Endodermal cell (in vitro differentiated cells): ENCODE measurements at regions not wholly inside any gene's neighbourhood (a gene's known extent, or its start where the extent isn't known, plus 50 kb on each side); places are given as distances from the start of the nearest gene placed in this dataset.

Source experiments
- DNase-seq: peaks from one replicate; pipeline ENCODE4 v3.0.0-alpha.2; 2017
- H3K27ac ChIP-seq: 2 replicates; pipeline ENCODE4 v1.5.1; 2013; ENCODE audit warnings: mild to moderate bottlenecking, low read depth, low read length, moderate library complexity
- H3K27me3 ChIP-seq: 2 replicates; pipeline ENCODE4 v1.6.1; 2013; ENCODE audit warnings: mild to moderate bottlenecking, low read length, moderate library complexity; ENCODE audit not compliant: insufficient read depth, control insufficient read depth, poor library complexity, severe bottlenecking
- H3K36me3 ChIP-seq: 2 replicates; pipeline ENCODE4 v1.7.0; 2013; ENCODE audit warnings: mild to moderate bottlenecking, low read length, moderate library complexity; ENCODE audit not compliant: control insufficient read depth, insufficient read depth
- H3K4me1 ChIP-seq: one replicate; pipeline ENCODE4 v1.7.0; 2013; ENCODE audit warnings: low read length; ENCODE audit not compliant: control insufficient read depth, insufficient read depth
- H3K4me3 ChIP-seq: 2 replicates; pipeline ENCODE4 v1.5.1; 2013; ENCODE audit warnings: mild to moderate bottlenecking, low read length, moderate library complexity
- H3K9ac ChIP-seq: 2 replicates; pipeline ENCODE4 v1.6.1; 2013; ENCODE audit warnings: mild to moderate bottlenecking, low read length, moderate library complexity; ENCODE audit not compliant: poor library complexity, severe bottlenecking; ENCODE audit errors: extremely low read depth
- H3K9me3 ChIP-seq: 2 replicates; pipeline ENCODE4 v1.6.1; 2013; ENCODE audit warnings: mild to moderate bottlenecking, low read length, moderate library complexity; ENCODE audit not compliant: control insufficient read depth
- H3K27ac Mint-ChIP-seq: 2 replicates; pipeline ENCODE4 v1.8.0; 2020; ENCODE audit warnings: mixed read lengths
- H3K27me3 Mint-ChIP-seq: 2 replicates; pipeline ENCODE4 v1.8.0; 2021; ENCODE audit warnings: mild to moderate bottlenecking, mixed read lengths; ENCODE audit not compliant: insufficient read depth
- H3K36me3 Mint-ChIP-seq: 2 replicates; pipeline ENCODE4 v1.8.0; 2020; ENCODE audit warnings: low read depth, mixed read lengths
- H3K4me1 Mint-ChIP-seq: 2 replicates; pipeline ENCODE4 v1.8.0; 2020; ENCODE audit warnings: mixed read lengths
- H3K4me3 Mint-ChIP-seq: 2 replicates; pipeline ENCODE4 v1.8.0; 2020; ENCODE audit warnings: mild to moderate bottlenecking, moderate library complexity, mixed read lengths
- H3K9me3 Mint-ChIP-seq: 2 replicates; pipeline ENCODE4 v1.8.0; 2020; ENCODE audit warnings: mild to moderate bottlenecking, mixed read lengths
- WGBS, 2 experiments: methylation state at CpG; one replicate each; pipeline versions ENCODE4 v1.1.5 to v1.1.7; 2013; ENCODE audit warnings: missing lambda C conversion rate in 2 of 2, mixed read lengths in 1 of 2; ENCODE audit not compliant: insufficient coverage in 1 of 2, insufficient read length in 1 of 2; 5-methylcytosine and 5-hydroxymethylcytosine counted together
- TF ChIP-seq, protein P1 (sequence below): fragments of 200-600 bp; sonication (generic); conservative IDR thresholded peaks from 2 replicates; pipeline ENCODE4 v1.5.0; 2021; ENCODE audit warnings: antibody characterized with exemption, mild to moderate bottlenecking

DNA sequence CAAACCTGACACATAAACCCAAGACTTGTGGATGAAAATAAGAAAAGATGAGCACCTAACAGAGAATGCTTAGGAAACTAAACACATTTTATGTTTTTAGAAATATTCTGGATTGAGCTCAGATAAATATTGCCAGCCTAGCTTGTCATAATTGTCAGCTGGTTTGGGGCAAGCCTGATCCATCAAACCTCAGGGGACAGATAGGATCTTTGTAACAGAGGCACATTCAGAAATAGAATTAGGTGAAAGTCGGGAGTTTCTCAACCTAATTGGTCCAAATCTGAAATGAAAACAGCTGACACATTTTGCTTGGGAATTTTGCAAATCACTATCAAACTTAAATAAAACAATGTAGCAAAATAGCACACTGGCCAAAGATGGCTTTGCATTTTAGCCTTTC lies 503.7 kb downstream of the ANXA1 start:
- no peaks in the 10 kb centered on the region for H3K27me3 ChIP-seq
- no peaks in the 10 kb centered on the region for H3K4me1 ChIP-seq
- no peak for DNase-seq
- no peaks in the 10 kb centered on the region for H3K9me3 Mint-ChIP-seq
- H3K36me3 ChIP-seq, result no peaks in the 10 kb centered on the region
- no peaks in the 10 kb centered on the region for H3K36me3 Mint-ChIP-seq
- no peaks in the 10 kb centered on the region for H3K9me3 ChIP-seq
- H3K9ac ChIP-seq, result no peak overlapping the region
- no peaks in the 10 kb centered on the region for H3K27me3 Mint-ChIP-seq
- H3K27ac Mint-ChIP-seq, result no peak overlapping the region
- peaks cover 17% of the 10 kb centered on the region for H3K4me1 Mint-ChIP-seq
- H3K27ac ChIP-seq, result no peak overlapping the region
- WGBS, 2 experiments, result 89% methylated on average over 1 of the region's 1 CpG; no CpG with 5 or more reads in 1 of the 2 experiments
- no peak overlapping the region for H3K4me3 Mint-ChIP-seq
- TF ChIP-seq, protein P1, sequence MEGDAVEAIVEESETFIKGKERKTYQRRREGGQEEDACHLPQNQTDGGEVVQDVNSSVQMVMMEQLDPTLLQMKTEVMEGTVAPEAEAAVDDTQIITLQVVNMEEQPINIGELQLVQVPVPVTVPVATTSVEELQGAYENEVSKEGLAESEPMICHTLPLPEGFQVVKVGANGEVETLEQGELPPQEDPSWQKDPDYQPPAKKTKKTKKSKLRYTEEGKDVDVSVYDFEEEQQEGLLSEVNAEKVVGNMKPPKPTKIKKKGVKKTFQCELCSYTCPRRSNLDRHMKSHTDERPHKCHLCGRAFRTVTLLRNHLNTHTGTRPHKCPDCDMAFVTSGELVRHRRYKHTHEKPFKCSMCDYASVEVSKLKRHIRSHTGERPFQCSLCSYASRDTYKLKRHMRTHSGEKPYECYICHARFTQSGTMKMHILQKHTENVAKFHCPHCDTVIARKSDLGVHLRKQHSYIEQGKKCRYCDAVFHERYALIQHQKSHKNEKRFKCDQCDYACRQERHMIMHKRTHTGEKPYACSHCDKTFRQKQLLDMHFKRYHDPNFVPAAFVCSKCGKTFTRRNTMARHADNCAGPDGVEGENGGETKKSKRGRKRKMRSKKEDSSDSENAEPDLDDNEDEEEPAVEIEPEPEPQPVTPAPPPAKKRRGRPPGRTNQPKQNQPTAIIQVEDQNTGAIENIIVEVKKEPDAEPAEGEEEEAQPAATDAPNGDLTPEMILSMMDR, result no peak
- H3K4me3 ChIP-seq, result no peak overlapping the region

DNA sequence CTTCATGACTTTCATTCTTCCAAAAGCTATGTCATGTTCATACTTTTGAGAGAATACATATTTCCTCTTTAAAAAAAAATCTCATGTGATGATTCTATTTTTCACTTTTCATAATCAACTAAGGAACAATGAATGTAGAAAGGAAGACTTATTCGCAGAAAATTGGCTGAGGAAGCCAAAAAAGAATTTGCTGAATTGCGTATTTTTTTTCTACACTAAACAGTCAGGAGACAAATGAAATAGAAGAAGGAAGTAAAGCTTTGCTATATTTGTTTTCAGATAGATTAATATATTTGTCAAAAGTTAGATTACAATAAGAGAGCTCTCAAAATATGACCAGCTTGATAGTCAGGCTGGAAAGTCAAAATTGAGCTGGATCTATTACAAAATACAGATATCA lies 504.2 kb downstream of the ANXA1 start:
- H3K36me3 Mint-ChIP-seq, result no peaks in the 10 kb centered on the region
- no peaks in the 10 kb centered on the region for H3K27me3 Mint-ChIP-seq
- Histone ChIP-seq H3K36me3 (no peaks in the 10 kb centered on the region), H3K9me3 (no peaks in the 10 kb centered on the region), H3K27me3 (no peaks in the 10 kb centered on the region), H3K4me1 (no peaks in the 10 kb centered on the region), H3K9ac (no peak overlapping the region), H3K4me3 (no peak overlapping the region), H3K27ac (no peak overlapping the region)
- no peak overlapping the region for H3K4me3 Mint-ChIP-seq
- no peak for DNase-seq
- H3K27ac Mint-ChIP-seq, result no peak overlapping the region
- H3K9me3 Mint-ChIP-seq, result no peaks in the 10 kb centered on the region
- WGBS, 2 experiments, result 100% methylated on average over 2 of the region's 2 CpGs; no CpG with 5 or more reads in 1 of the 2 experiments
- H3K4me1 Mint-ChIP-seq, result peaks cover 17% of the 10 kb centered on the region
- TF ChIP-seq, protein P1, result no peak

DNA sequence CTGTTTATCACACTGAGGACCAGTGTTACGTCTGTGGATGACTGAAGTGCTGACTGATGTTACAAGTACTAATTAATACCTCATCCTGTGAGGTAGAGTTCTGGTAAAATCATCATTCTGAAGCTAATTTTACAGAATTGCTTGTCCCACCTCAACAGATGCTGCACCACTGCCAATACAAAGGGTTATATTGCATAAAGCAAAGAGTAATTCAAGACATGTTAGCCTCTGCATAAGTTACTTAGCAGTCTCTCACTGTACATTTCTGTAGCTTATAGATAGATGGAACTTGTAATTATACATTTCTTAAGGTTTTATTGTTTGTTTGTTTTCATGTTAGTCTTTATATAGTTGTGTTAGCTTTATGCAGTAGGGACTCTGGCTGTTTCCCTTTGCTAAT lies 513.6 kb downstream of the ANXA1 start:
- Mint-ChIP-seq H3K4me1 (peaks cover 3% of the 10 kb centered on the region), H3K27me3 (no peaks in the 10 kb centered on the region), H3K27ac (no peak overlapping the region), H3K36me3 (no peaks in the 10 kb centered on the region), H3K4me3 (no peak overlapping the region), H3K9me3 (no peaks in the 10 kb centered on the region)
- Histone ChIP-seq H3K4me1 (no peaks in the 10 kb centered on the region), H3K27ac (no peak overlapping the region), H3K4me3 (no peak overlapping the region), H3K9me3 (no peaks in the 10 kb centered on the region), H3K36me3 (no peaks in the 10 kb centered on the region), H3K27me3 (no peaks in the 10 kb centered on the region), H3K9ac (no peak overlapping the region)
- WGBS, 2 experiments, result 80 to 93% methylated on average over 1 of the region's 1 CpG
- TF ChIP-seq, protein P1, result no peak
- DNase-seq, result no peak
